ENCODE measurements at regions not wholly inside any gene's neighbourhood (a gene's known extent, or its start where the extent isn't known, plus 50 kb on each side); places are given as distances from the start of the nearest gene placed in this dataset.

- no peak for DNase-seq
Measured at GRCh38 chr18:57991552-57991951, 52.5 kb upstream of the NEDD4L start.

GRCh38 chr18:57989536-57989935 is 54.5 kb upstream of the NEDD4L start:
- DNase-seq, result no peak

GRCh38 chr18:57984490-57985115 is 59.4 kb upstream of the NEDD4L start:
- DNase-seq, result no peak

- no peak for DNase-seq
Measured at GRCh38 chr18:57983965-57984364, 60.1 kb upstream of the NEDD4L start.

- DNase-seq, result no peak
Measured at GRCh38 chr18:57983472-57983871, 60.6 kb upstream of the NEDD4L start.

GRCh38 chr18:57982372-57983021 is 61.5 kb upstream of the NEDD4L start:
- no peak for DNase-seq

GRCh38 chr18:57981308-57982028 is 62.6 kb upstream of the NEDD4L start:
- DNase-seq, result no peak

- DNase-seq, result no peak
Measured at GRCh38 chr18:57980573-57981307, 63.3 kb upstream of the NEDD4L start.

- DNase-seq, result no peak
Measured at GRCh38 chr18:57976230-57976773, 67.7 kb upstream of the NEDD4L start.

- no peak for DNase-seq
Measured at GRCh38 chr18:57975805-57976204, 68.2 kb upstream of the NEDD4L start.

- DNase-seq, result no peak
Measured at GRCh38 chr18:57974585-57975265, 69.3 kb upstream of the NEDD4L start.

- no peak for DNase-seq
Measured at GRCh38 chr18:57973889-57974288, 70.1 kb upstream of the NEDD4L start.

- DNase-seq, result no peak
Measured at GRCh38 chr18:57970356-57971095, 73.5 kb upstream of the NEDD4L start.

GRCh38 chr18:57969824-57970223 is 74.2 kb upstream of the NEDD4L start:
- DNase-seq, result no peak

- no peak for DNase-seq
Measured at GRCh38 chr18:57965246-57965645, 78.8 kb upstream of the NEDD4L start.

- no peak for DNase-seq
Measured at GRCh38 chr18:57961876-57962505, 82.0 kb upstream of the NEDD4L start.

GRCh38 chr18:57961411-57961810 is 82.6 kb upstream of the NEDD4L start:
- DNase-seq, result no peak

- no peak for DNase-seq
Measured at GRCh38 chr18:57959278-57959677, 84.7 kb upstream of the NEDD4L start.

- DNase-seq, result no peak
Measured at GRCh38 chr18:57957210-57957609, 86.8 kb upstream of the NEDD4L start.

GRCh38 chr18:57956491-57956890 is 87.5 kb upstream of the NEDD4L start:
- no peak for DNase-seq

- no peak for DNase-seq
Measured at GRCh38 chr18:57954935-57955334, 89.1 kb upstream of the NEDD4L start.
